ENCODE measurements at regions not wholly inside any gene's neighbourhood (a gene's known extent, or its start where the extent isn't known, plus 50 kb on each side); places are given as distances from the start of the nearest gene placed in this dataset.
"Not testable (repeated sequence)": the region's sequence is repeated elsewhere in the genome, so short reads cannot be mapped to it uniquely, and the experiment has no call there.

DNA sequence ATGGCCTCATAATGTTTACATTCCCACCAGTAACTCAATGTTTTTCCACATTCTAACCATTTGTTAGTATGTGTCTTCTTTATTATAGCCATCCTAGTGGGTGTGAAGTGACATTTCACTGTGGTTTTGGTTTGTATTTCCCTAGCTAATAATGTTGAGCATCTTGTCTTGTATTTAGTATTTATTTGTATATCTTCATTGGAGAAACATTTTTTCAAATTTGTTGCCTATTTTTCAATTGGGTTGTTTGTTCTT, 144.8 kb upstream of the NBPF19 start:
- TF ChIP-seq, protein P1, sequence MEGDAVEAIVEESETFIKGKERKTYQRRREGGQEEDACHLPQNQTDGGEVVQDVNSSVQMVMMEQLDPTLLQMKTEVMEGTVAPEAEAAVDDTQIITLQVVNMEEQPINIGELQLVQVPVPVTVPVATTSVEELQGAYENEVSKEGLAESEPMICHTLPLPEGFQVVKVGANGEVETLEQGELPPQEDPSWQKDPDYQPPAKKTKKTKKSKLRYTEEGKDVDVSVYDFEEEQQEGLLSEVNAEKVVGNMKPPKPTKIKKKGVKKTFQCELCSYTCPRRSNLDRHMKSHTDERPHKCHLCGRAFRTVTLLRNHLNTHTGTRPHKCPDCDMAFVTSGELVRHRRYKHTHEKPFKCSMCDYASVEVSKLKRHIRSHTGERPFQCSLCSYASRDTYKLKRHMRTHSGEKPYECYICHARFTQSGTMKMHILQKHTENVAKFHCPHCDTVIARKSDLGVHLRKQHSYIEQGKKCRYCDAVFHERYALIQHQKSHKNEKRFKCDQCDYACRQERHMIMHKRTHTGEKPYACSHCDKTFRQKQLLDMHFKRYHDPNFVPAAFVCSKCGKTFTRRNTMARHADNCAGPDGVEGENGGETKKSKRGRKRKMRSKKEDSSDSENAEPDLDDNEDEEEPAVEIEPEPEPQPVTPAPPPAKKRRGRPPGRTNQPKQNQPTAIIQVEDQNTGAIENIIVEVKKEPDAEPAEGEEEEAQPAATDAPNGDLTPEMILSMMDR (IDR thresholded peaks at IDR 0.05), result not testable (repeated sequence)
- not testable (repeated sequence) for TF ChIP-seq POLR2A (IDR thresholded peaks at IDR 0.05)

All from uterus (tissue), 2 donors.